GM12891 (cell line): ENCODE measurements at regions not wholly inside any gene's neighbourhood (a gene's known extent, or its start where the extent isn't known, plus 50 kb on each side); places are given as distances from the start of the nearest gene placed in this dataset.
"Not testable (repeated sequence)": the region's sequence is repeated elsewhere in the genome, so short reads cannot be mapped to it uniquely, and the experiment has no call there.

Experiments used
- DNase-seq: peaks from one replicate; pipeline ENCODE4 v3.0.0; 2011; ENCODE audit warnings: low spot score; ENCODE audit not compliant: insufficient read length
- FAIRE-seq: peaks from 2 replicates; lab custom pipeline; 2011; peaks lifted over from hg19 to GRCh38; lab: Jason Lieb, UNC
- PAX5 ChIP-seq: IDR thresholded peaks from 2 replicates; pipeline ENCODE4 v1.6.1; 2011; ENCODE audit warnings: low read length, moderate library complexity, mild to moderate bottlenecking; ENCODE audit not compliant: insufficient read depth, severe bottlenecking
- POLR2A ChIP-seq: IDR thresholded peaks from 2 replicates; pipeline ENCODE4 v1.6.1; 2011; ENCODE audit warnings: low read depth, low read length, control low read depth
- POLR2AphosphoS5 ChIP-seq: IDR thresholded peaks from 2 replicates; pipeline ENCODE4 v1.6.1; 2011; ENCODE audit warnings: low read depth, low read length, control low read depth
- POU2F2 ChIP-seq: IDR thresholded peaks from 2 replicates; pipeline ENCODE4 v1.6.1; 2011; ENCODE audit warnings: low read depth, mild to moderate bottlenecking, control low read depth, low read length, moderate library complexity
- SPI1 ChIP-seq: IDR thresholded peaks from 2 replicates; pipeline ENCODE4 v1.6.1; 2011; ENCODE audit warnings: low read depth, low read length, control low read depth
- TAF1 ChIP-seq: IDR thresholded peaks from 2 replicates; pipeline ENCODE4 v1.6.1; 2011; ENCODE audit warnings: low read depth, low read length, control low read depth

DNA sequence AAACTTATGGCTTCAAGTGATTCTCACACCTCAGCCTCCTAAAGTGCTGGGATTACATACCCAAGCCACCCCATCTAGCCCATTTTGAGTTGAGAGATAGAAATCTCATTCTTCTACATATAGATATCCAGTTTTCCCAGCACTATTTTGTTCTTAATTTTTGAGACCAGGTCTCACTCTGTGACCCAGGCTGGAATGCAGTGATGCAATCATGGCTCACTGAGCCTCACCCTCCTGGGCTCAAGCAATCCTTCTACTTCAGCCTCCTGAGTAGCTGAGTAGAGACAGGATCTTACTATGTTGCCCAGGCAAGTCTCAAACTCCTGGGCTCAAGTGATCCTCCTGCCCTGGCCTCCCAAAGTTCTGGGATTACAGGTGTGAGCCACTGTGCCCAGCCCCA is 60.9 kb upstream of the CTNNA1 start:
- FAIRE-seq (no peak), DNase-seq (no peak)
- no peak for TF ChIP-seq SPI1
- TF ChIP-seq POU2F2: no peak
- no peak for TF ChIP-seq POLR2A
- no peak for TF ChIP-seq TAF1
- no peak for TF ChIP-seq POLR2AphosphoS5
- no peak for TF ChIP-seq PAX5

DNA sequence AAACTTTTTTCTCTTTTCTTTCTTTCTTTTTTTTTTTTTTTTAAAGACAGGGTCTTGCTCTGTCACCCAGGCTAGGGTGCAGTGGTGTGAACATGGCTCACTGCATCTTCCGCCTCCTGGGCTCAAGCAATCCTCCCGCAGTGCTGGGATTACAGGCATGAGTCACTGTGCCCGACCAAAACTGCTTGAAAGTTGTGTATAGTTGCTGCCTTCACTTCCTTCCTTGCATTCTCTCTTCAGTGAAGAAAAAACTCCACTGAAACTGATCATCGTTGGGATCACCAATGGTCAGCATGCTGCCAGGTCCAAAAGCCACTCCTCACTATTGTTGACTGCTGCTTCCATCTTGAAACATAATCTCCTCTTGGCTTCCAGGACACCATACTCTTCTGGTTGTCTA is 66.6 kb upstream of the CTNNA1 start:
- no peak for DNase-seq
- FAIRE-seq: no peak
- TF ChIP-seq POLR2AphosphoS5: no peak

DNA sequence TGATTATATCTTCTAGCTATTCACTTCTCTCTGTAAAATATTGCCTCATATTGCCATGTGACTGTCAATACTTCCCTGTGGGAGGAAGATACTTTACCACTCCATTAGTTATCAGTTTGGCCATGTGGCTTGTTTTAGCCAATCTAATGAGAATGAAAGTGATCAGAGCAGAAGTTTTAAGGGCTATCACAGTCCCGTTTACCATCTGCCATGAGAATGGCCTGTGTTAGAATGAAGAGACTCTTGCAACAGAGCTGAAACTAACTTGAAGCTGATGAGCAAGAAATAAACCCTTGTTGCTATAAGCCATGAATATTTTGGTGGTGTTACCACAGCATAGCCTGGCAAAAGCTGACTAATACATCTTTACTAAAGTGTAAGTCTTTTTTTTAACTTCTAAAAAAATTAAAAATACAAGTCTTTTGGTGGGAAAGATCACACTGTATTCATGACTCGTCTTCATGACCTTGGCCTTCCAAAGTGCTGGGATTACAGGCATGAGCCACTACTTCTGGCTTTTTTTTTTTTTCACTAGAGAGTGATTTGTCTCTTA is 68.0 kb upstream of the CTNNA1 start:
- FAIRE-seq (no peak), DNase-seq (no peak)
- TF ChIP-seq TAF1: no peak
- no peak for TF ChIP-seq PAX5
- TF ChIP-seq POU2F2: no peak
- no peak for TF ChIP-seq POLR2A
- no peak for TF ChIP-seq POLR2AphosphoS5
- no peak for TF ChIP-seq SPI1

DNA sequence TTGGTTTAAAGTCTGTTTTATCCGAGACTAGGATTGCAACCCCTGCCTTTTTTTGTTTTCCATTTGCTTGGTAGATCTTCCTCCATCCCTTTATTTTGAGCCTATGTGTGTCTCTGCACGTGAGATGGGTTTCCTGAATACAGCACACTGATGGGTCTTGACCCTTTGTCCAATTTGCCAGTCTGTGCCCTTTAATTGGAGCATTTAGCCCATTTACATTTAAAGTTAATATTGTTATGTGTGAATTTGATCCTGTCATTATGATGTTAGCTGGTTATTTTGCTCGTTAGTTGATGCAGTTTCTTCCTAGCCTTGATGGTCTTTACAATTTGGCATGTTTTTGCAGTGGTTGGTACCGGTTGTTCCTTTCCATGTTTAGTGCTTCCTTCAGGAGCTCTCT is 70.8 kb upstream of the CTNNA1 start:
- DNase-seq, FAIRE-seq: not testable (repeated sequence)

DNA sequence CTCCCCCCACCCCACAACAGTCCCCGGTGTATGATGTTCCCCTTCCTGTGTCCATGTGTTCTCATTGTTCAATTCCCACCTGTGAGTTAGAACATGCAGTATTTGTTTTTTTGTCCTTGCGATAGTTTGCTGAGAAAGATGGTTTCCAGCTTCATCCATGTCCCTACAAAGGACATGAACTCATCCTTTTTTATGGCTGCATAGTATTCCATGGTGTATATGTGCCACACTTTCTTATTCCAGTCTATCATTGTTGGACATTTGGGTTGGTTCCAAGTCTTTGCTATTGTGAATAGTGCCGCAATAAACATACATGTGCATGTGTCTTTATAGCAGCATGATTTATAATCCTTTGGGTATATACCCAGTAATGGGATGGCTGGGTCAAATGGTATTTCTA is 74.4 kb upstream of the CTNNA1 start:
- DNase-seq, FAIRE-seq: not testable (repeated sequence)

DNA sequence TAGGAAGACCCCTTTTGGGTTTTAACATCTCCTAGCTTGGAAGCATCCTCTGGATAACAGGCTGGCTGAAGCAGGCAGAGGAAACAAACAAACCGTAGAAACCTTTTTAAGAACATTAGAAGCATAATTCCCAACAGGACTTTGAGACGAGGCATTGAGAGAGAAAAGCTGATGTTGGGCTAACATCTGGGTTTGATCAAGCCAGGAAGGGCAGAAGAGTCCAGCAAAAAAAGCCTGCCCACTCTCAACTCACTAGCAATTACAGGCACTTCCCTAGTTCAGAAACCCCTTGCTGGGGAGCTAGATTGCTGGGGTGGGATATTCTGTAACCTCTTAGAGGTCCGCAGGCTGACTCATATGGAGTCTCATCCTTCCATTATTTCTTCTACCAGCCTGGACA is 75.4 kb upstream of the CTNNA1 start:
- no peak for DNase-seq
- no peak for FAIRE-seq
- TF ChIP-seq TAF1: no peak

DNA sequence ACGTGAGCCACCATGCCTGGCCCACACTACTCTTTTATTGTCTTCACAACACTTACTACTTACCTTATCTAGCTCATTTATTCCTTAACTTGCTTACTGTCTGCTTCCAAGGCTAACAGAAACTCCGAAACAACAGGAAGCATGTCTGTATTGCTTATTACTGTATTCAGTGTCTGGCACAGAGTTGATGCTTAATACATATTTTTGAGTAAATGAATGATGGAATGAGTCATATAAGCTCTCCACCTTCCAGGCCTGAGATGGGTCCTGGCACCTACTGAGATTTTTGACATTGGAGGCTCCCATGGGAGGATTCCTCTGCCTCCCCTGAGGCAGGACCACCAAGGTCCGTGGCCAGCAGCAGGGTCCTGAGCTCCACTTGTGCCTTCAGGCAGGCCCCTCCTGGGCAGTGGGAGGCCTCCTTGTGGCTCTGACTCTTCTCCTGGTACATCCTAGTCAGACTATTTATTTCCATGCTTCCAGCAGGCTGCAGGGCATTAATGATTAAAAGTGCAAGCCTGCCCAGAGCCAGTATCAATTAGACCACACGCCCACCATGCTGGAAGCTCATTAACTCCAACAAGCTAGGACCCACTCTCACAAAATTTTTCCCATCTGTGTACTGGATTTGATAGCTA is 76.5 kb upstream of the CTNNA1 start:
- no peak for FAIRE-seq

DNA sequence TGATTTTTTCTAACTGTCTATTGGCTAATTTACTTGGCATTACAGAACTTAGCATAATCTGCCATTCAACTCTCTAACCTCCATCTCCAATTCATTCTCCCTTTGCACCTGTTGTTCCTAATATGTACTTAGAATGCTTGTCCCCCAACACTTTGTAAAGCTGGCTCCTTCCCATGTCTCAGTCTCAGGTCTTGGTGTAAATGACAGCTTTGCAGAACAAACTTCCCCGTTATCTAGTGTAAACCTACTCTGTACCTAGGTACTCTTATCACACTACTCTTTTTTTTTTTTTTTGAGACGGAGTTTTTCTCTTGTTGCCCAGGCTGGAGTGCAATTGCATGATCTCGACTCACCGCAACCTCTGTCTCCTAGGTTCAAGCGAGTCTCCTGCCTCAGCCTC is 77.2 kb upstream of the CTNNA1 start:
- TF ChIP-seq SPI1 (no peak), POLR2AphosphoS5 (no peak), PAX5 (no peak), TAF1 (no peak), POU2F2 (no peak), POLR2A (no peak)
- DNase-seq (no peak), FAIRE-seq (no peak)

More for the DNA sequence above, 76.5 kb upstream of the CTNNA1 start:
- DNase-seq: no peak
- TF ChIP-seq POLR2A (no peak), PAX5 (no peak), SPI1 (no peak), POU2F2 (no peak)

DNA sequence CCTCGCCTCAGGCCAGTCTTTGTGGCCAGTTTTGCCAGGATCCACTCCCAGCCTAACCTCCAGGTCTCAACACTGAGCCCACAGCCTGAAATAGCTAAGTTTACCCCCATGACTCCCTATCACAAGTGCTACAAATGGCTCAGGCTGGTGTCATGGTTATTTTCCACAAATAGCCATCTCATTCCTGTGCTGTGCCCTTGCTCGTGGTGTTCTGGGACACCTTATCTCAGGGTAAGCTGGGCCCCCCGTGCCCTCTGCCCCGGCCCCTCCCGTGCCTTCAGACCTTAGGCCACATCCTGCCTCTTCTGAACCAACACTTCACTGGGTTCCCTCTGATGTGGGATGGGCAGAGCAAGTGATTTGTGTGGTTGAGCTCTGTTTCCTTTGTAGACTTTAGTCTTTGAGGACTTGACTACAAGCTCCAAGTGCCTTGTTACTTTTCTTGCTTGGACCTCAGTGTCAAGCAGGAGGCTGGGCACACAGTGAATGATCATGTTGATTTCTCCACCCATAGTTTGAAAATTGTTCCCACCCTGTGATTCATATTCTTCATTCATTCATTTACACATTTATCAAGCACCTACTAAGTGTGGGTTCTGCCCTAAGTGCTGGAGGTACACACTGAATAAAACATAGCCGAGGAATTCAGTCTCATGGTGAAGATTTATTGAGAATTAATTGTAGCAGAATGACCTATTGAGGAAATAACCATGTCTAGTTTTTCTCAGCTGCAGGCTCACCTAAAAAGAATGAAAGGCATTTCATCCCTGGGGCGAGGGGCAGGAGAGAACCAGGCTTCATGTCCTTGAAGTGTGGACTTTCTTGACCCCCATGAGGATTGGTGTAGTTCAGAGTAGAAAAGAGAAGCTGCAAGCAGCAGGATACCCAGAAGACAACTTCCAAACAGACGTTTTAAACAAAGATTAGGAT is 84.5 kb upstream of the CTNNA1 start:
- TF ChIP-seq PAX5 (no peak), SPI1 (no peak), POLR2A (no peak), TAF1 (no peak), POU2F2 (no peak), POLR2AphosphoS5 (no peak)
- DNase-seq: no peak
- no peak for FAIRE-seq

DNA sequence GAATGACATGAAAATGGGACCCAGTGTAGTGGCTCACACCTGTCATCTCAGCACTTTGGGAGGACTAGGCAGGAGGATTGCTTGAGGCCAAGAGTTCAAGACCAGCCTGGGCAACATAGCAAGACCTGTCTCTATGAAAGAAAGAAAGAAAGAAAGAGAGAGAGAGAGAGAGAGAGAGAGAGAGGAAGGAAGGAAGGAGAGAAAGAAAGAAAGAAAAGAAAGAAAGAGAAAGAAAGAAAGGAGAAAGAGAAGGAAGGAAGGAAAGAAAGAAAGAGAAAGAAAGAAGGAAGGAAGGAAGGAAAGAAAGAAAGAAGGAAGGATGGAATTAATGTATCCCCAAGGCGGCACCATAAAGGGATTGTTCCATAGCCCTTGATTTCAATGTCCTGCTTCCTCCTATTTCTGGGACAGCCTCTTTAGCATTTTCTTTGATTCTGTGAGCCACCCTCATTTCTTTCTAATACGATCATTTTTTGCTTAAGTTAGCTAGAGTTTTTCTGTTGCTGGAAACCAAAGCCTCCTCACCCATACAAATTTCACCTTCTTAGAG is 85.4 kb upstream of the CTNNA1 start:
- not testable (repeated sequence) for FAIRE-seq

DNA sequence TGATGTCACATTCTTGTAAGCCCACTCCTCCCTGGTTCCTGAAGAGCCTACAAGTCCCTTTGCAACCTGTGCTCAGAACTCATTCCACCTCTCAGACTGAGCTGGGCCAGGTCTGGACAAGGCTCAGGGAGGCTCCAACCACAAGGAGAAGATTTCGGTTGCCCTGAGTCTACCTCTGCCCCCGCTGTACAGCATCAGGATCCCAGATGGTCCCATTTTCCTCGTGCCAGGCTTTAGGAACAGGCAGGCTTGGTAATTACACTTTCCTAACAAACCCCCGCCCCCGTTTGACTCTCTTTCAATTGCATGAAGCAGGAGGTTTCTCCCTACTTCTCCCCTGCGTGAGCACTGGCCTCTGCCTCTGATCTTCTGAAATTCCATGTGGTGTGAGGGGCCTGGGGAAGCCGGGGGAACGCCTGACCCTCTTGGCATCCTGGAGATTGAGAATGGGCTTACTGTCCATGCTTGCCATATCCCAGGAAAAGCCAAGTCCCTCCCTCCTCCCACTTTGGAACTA is 86.9 kb upstream of the CTNNA1 start:
- FAIRE-seq: no peak
- no peak for DNase-seq
- TF ChIP-seq SPI1: no peak
- TF ChIP-seq POU2F2: no peak
- TF ChIP-seq PAX5: no peak
- TF ChIP-seq POLR2A: no peak
- TF ChIP-seq POLR2AphosphoS5: no peak
- TF ChIP-seq TAF1: no peak

More for the DNA sequence above, 85.4 kb upstream of the CTNNA1 start:
- not testable (repeated sequence) for DNase-seq
